Activated CD8-positive, alpha-beta memory T cell treated with anti-CD3 and anti-CD28 coated beads for 36 hours (primary cell): ENCODE measurements at regions not wholly inside any gene's neighbourhood (a gene's known extent, or its start where the extent isn't known, plus 50 kb on each side); places are given as distances from the start of the nearest gene placed in this dataset.

Source experiments
- CTCF ChIA-PET: fragments of 350-600 bp; sonication (Branson Sonifier 250); formaldehyde crosslinking; loops from one replicate; lab custom pipeline; 2021; ENCODE audit warnings: antibody characterized with exemption; lab: Charles Lee
- POLR2A ChIA-PET: fragments of 350-600 bp; sonication (Branson Sonifier 250); formaldehyde crosslinking; loops from one replicate; lab custom pipeline; 2021; ENCODE audit warnings: antibody characterized with exemption; lab: Charles Lee

GRCh38 chr16:72536723-72537435 is 364.9 kb upstream of the PMFBP1 start:
- ChIA-PET POLR2A (no interaction called here), CTCF (no interaction called here)

- POLR2A ChIA-PET, result no interaction called here
- CTCF ChIA-PET, result interaction anchor here (0.7 kb wide), 1 partner anchor 149 kb away, joined by 4 read pairs; no protein-coding TSS in a partner anchor
Observed at GRCh38 chr16:72532906-72533410, 361.0 kb upstream of the PMFBP1 start.

- CTCF ChIA-PET, result no interaction called here
- POLR2A ChIA-PET, result no interaction called here
Observed at GRCh38 chr16:72530434-72530833, 358.5 kb upstream of the PMFBP1 start.

- CTCF ChIA-PET, result no interaction called here
- POLR2A ChIA-PET, result no interaction called here
Observed at GRCh38 chr16:72523087-72523486, 351.1 kb upstream of the PMFBP1 start.

- ChIA-PET CTCF (no interaction called here), POLR2A (no interaction called here)
Observed at GRCh38 chr16:72517154-72517553, 345.2 kb upstream of the PMFBP1 start.

GRCh38 chr16:72511171-72511570 is 339.2 kb upstream of the PMFBP1 start:
- ChIA-PET CTCF (no interaction called here), POLR2A (no interaction called here)

- POLR2A ChIA-PET, result no interaction called here
Observed at GRCh38 chr16:72508191-72508590, 336.2 kb upstream of the PMFBP1 start.

GRCh38 chr16:72502594-72503005 is 330.6 kb upstream of the PMFBP1 start:
- CTCF ChIA-PET, result interaction anchor here (0.6 kb wide), 2 partner anchors 62 to 508 kb away, joined by 3 read pairs; no protein-coding TSS in a partner anchor
- POLR2A ChIA-PET, result no interaction called here

More at GRCh38 chr16:72508191-72508590, 336.2 kb upstream of the PMFBP1 start:
- CTCF ChIA-PET, result no interaction called here

GRCh38 chr16:72501739-72502593 is 330.0 kb upstream of the PMFBP1 start:
- POLR2A ChIA-PET, result no interaction called here
- CTCF ChIA-PET, result interaction anchor here (1.3 kb wide), 1 partner anchor 10 kb away, joined by 3 read pairs; no protein-coding TSS in a partner anchor

GRCh38 chr16:72500545-72500944 is 328.6 kb upstream of the PMFBP1 start:
- ChIA-PET POLR2A (no interaction called here), CTCF (interaction anchor here (1.3 kb wide), 1 partner anchor 8 kb away, joined by 3 read pairs; no protein-coding TSS in a partner anchor)

GRCh38 chr16:72493716-72494415 is 321.9 kb upstream of the PMFBP1 start:
- POLR2A ChIA-PET, result no interaction called here
- CTCF ChIA-PET, result no interaction called here

- CTCF ChIA-PET, result no interaction called here
Observed at GRCh38 chr16:72487283-72487682, 315.3 kb upstream of the PMFBP1 start.

GRCh38 chr16:72482695-72483094 is 310.7 kb upstream of the PMFBP1 start:
- POLR2A ChIA-PET, result no interaction called here
- CTCF ChIA-PET, result no interaction called here

More at GRCh38 chr16:72487283-72487682, 315.3 kb upstream of the PMFBP1 start:
- POLR2A ChIA-PET, result no interaction called here

- ChIA-PET CTCF (no interaction called here), POLR2A (no interaction called here)
Observed at GRCh38 chr16:72481419-72481818, 309.5 kb upstream of the PMFBP1 start.

GRCh38 chr16:72480911-72481310 is 309.0 kb upstream of the PMFBP1 start:
- CTCF ChIA-PET, result no interaction called here
- POLR2A ChIA-PET, result no interaction called here

GRCh38 chr16:72475688-72476087 is 303.7 kb upstream of the PMFBP1 start:
- POLR2A ChIA-PET, result no interaction called here
- CTCF ChIA-PET, result no interaction called here

GRCh38 chr16:72474501-72475123 is 302.7 kb upstream of the PMFBP1 start:
- CTCF ChIA-PET, result no interaction called here
- POLR2A ChIA-PET, result no interaction called here

GRCh38 chr16:72473631-72474030 is 301.7 kb upstream of the PMFBP1 start:
- ChIA-PET CTCF (no interaction called here), POLR2A (no interaction called here)

- POLR2A ChIA-PET, result no interaction called here
- CTCF ChIA-PET, result no interaction called here
Observed at GRCh38 chr16:72471317-72471924, 299.5 kb upstream of the PMFBP1 start.
